HCT116 (cell line): ENCODE measurements at regions not wholly inside any gene's neighbourhood (a gene's known extent, or its start where the extent isn't known, plus 50 kb on each side); places are given as distances from the start of the nearest gene placed in this dataset.

Experiments
- ATAC-seq: fragments of 200-7000 bp; cut with Tn5 transposase; 2 replicates; pipeline ENCODE4 v1.9.1; 2020; ENCODE audit warnings: mild to moderate bottlenecking, moderate library complexity
- BruUV-seq: library from RNA; stranded (reverse); fragments of 400-500 nt; replicated peaks from 2 replicates; lab custom pipeline; 2021; lab: Mats Ljungman, UMichigan
- CTCF ChIA-PET: fragments of 300-600 bp; sonication (Branson Sonifier 250); formaldehyde crosslinking; loops from one replicate; lab custom pipeline; 2021; ENCODE audit warnings: antibody characterized with exemption; lab: Charles Lee
- POLR2A ChIA-PET: fragments of 300-600, 350-600 bp; sonication (Branson Sonifier 250); formaldehyde crosslinking; loops from one replicate; lab custom pipeline; 2021; ENCODE audit warnings: antibody characterized with exemption; lab: Charles Lee
- RAD21 ChIA-PET, 2 experiments: fragments of 300-600 bp; sonication (Branson Sonifier 250); formaldehyde crosslinking; loops; one replicate each; lab custom pipeline; 2023; ENCODE audit warnings: low total read pairs in 2 of 2; ENCODE audit not compliant: uncharacterized antibody in 2 of 2, unreplicated experiment in 2 of 2, low non-redundant PET in 1 of 2; lab: Charles Lee
- DNase-seq: peaks from one replicate; pipeline ENCODE4 v3.0.0-alpha.2; 2010; ENCODE audit warnings: low read depth, low spot score
- H2AFZ ChIP-seq: fragments of 200-600 bp; shearing (Covaris generic), sonication (generic); 2 replicates; pipeline ENCODE4 v1.6.1; 2017; ENCODE audit warnings: low read depth, mixed run types, mixed read lengths, antibody characterized with exemption, low read length; ENCODE audit not compliant: poor library complexity, severe bottlenecking
- H3K27ac ChIP-seq: 2 replicates; pipeline ENCODE4 v1.5.1; 2012; ENCODE audit warnings: low read depth, low read length
- H3K27me3 ChIP-seq: fragments of 200-600 bp; sonication (generic); 2 replicates; pipeline ENCODE4 v1.6.1; 2016; ENCODE audit warnings: mixed run types, low read length, mixed read lengths; ENCODE audit not compliant: insufficient read depth
- H3K36me3 ChIP-seq, 2 experiments: fragments of 200-500 bp in 1 of 2; fragments of 200-600 bp in 1 of 2; sonication (Bioruptor generic) in 1 of 2; sonication (generic) in 1 of 2; 2 replicates each; pipeline versions ENCODE4 v1.5.1 to v1.6.1; 2014 to 2016; ENCODE audit warnings: low read length in 2 of 2, inconsistent platforms in 1 of 2, mixed read lengths in 1 of 2, mixed run types in 1 of 2; ENCODE audit not compliant: insufficient read depth in 2 of 2, control insufficient read depth in 1 of 2
- H3K4me1 ChIP-seq, 2 experiments: fragments of 200-600 bp in 1 of 2; sonication (generic) in 1 of 2; 2 replicates each; pipeline versions ENCODE4 v1.5.1 to v1.6.1; 2012 to 2017; ENCODE audit warnings: low read length in 2 of 2, inconsistent platforms in 1 of 2, mild to moderate bottlenecking in 1 of 2, mixed read lengths in 1 of 2, mixed run types in 1 of 2, moderate library complexity in 1 of 2; ENCODE audit not compliant: insufficient read depth in 2 of 2, control insufficient read depth in 1 of 2
- H3K4me2 ChIP-seq: fragments of 200-600 bp; sonication (generic); 2 replicates; pipeline ENCODE4 v1.6.1; 2017; ENCODE audit warnings: mixed run types, low read length, mixed read lengths
- H3K4me3 ChIP-seq, 2 experiments: fragments of 200-600 bp in 1 of 2; sonication (generic) in 1 of 2; replicated peaks in 1 of 2; 2 replicates each; pipeline ENCODE4 v1.5.1; 2011 to 2016; ENCODE audit warnings: low read length in 2 of 2, control low read depth in 1 of 2, low read depth in 1 of 2, mild to moderate bottlenecking in 1 of 2, mixed read lengths in 1 of 2, mixed run types in 1 of 2
- H3K79me2 ChIP-seq: fragments of 200-600 bp; sonication (generic); 2 replicates; pipeline ENCODE4 v1.6.1; 2017; ENCODE audit warnings: mild to moderate bottlenecking, mixed run types, low read length, moderate library complexity, mixed read lengths; ENCODE audit not compliant: insufficient read depth
- H3K9ac ChIP-seq: fragments of 200-600 bp; sonication (generic); 2 replicates; pipeline ENCODE4 v1.6.1; 2016; ENCODE audit warnings: low read length, mixed read lengths
- H3K9me2 ChIP-seq: fragments of 200-600 bp; sonication (generic), shearing (Covaris generic); 2 replicates; pipeline ENCODE4 v1.6.1; 2017; ENCODE audit warnings: mixed run types, mild to moderate bottlenecking, moderate library complexity; ENCODE audit not compliant: insufficient read depth
- H3K9me3 ChIP-seq, 2 experiments: fragments of 200-500 bp in 1 of 2; fragments of 200-600 bp in 1 of 2; sonication (Bioruptor generic) in 1 of 2; sonication (generic) in 1 of 2; 2 replicates each; pipeline ENCODE4 v1.6.1; 2014 to 2017; ENCODE audit warnings: low read length in 2 of 2, mixed read lengths in 2 of 2, inconsistent platforms in 1 of 2, low read depth in 1 of 2, mild to moderate bottlenecking in 1 of 2, mixed run types in 1 of 2, moderate library complexity in 1 of 2; ENCODE audit not compliant: control insufficient read depth in 1 of 2, insufficient read depth in 1 of 2
- H4K20me1 ChIP-seq: fragments of 200-600 bp; sonication (generic), shearing (Covaris generic); 2 replicates; pipeline ENCODE4 v1.6.1; 2017; ENCODE audit warnings: mixed run types, mild to moderate bottlenecking, moderate library complexity; ENCODE audit not compliant: insufficient read depth
- CBX3 ChIP-seq: IDR thresholded peaks from 2 replicates; pipeline ENCODE4 v1.6.1; 2012; ENCODE audit warnings: low read depth
- CEBPB ChIP-seq: IDR thresholded peaks from 2 replicates; pipeline ENCODE4 v1.6.1; 2012; ENCODE audit warnings: low read depth
- CTCF ChIP-seq, 3 experiments: fragments of 200-600 bp in 1 of 3; sonication (generic) in 1 of 3; IDR thresholded peaks in 2 of 3; conservative IDR thresholded peaks in 1 of 3; 2 replicates each; pipeline ENCODE4 v1.5.1; 2012 to 2017; ENCODE audit warnings: low read depth in 2 of 3, low read length in 2 of 3, antibody characterized with exemption in 1 of 3, borderline replicate concordance in 1 of 3, control low read depth in 1 of 3, mild to moderate bottlenecking in 1 of 3, mixed read lengths in 1 of 3, mixed run types in 1 of 3, moderate library complexity in 1 of 3; ENCODE audit not compliant: insufficient read depth in 1 of 3
- EGR1 ChIP-seq: IDR thresholded peaks from 2 replicates; pipeline ENCODE4 v1.6.1; 2012; ENCODE audit warnings: low read depth
- ELF1 ChIP-seq: IDR thresholded peaks from 2 replicates; pipeline ENCODE4 v1.6.1; 2012; ENCODE audit warnings: low read depth, borderline replicate concordance
- EZH2phosphoT487 ChIP-seq: fragments of 200-600 bp; IDR thresholded peaks from 2 replicates; pipeline ENCODE4 v1.6.1; 2018; ENCODE audit warnings: antibody characterized with exemption, borderline replicate concordance
- JUND ChIP-seq: IDR thresholded peaks from 2 replicates; pipeline ENCODE4 v1.6.1; 2012
- POLR2A ChIP-seq: IDR thresholded peaks from 2 replicates; pipeline ENCODE4 v1.7.0; 2011; ENCODE audit warnings: borderline replicate concordance; ENCODE audit not compliant: insufficient read depth, insufficient read length; ENCODE audit errors: extremely low read depth
- POLR2AphosphoS5 ChIP-seq: IDR thresholded peaks from 2 replicates; pipeline ENCODE4 v1.6.1; 2011; ENCODE audit warnings: mild to moderate bottlenecking, low read depth, low read length, moderate library complexity
- RAD21 ChIP-seq: IDR thresholded peaks from 2 replicates; pipeline ENCODE4 v1.6.1; 2012; ENCODE audit warnings: low read depth, mild to moderate bottlenecking
- REST ChIP-seq: IDR thresholded peaks from 2 replicates; pipeline ENCODE4 v1.6.1; 2012; ENCODE audit warnings: low read depth
- SIN3A ChIP-seq: IDR thresholded peaks from 2 replicates; pipeline ENCODE4 v1.6.1; 2012; ENCODE audit warnings: low read depth
- SP1 ChIP-seq: IDR thresholded peaks from 2 replicates; pipeline ENCODE4 v1.6.1; 2012; ENCODE audit warnings: low read depth
- SRF ChIP-seq: IDR thresholded peaks from 2 replicates; pipeline ENCODE4 v1.6.1; 2012; ENCODE audit warnings: low read depth
- TCF7L2 ChIP-seq: IDR thresholded peaks from 2 replicates; pipeline ENCODE4 v1.7.0; 2011; ENCODE audit warnings: borderline replicate concordance, inconsistent platforms; ENCODE audit not compliant: insufficient read depth, insufficient read length; ENCODE audit errors: extremely low read depth
- ZBTB33 ChIP-seq: IDR thresholded peaks from 2 replicates; pipeline ENCODE4 v1.6.1; 2011; ENCODE audit warnings: mild to moderate bottlenecking, low read length, moderate library complexity; ENCODE audit not compliant: insufficient replicate concordance; ENCODE audit errors: extremely low read depth
- ZNF274 ChIP-seq: fragments of 200-500 bp; sonication (Bioruptor generic); IDR thresholded peaks from 2 replicates; pipeline ENCODE4 v1.6.1; 2014; ENCODE audit warnings: mild to moderate bottlenecking, low read depth, low read length, inconsistent platforms
- intact Hi-C: fragments of 100-400 bp; cut with micrococcal nuclease; formaldehyde crosslinking; loops from 2 replicates; pipeline ENCODE4 v1.10.0; 2022
- TF ChIP-seq, protein P1 (sequence below): IDR thresholded peaks from 2 replicates; pipeline ENCODE4 v1.6.1; 2012

GRCh38 chr14:71190770-71191374 lies 283.6 kb downstream of the PCNX1 start:
- H3K9me3 ChIP-seq = no peaks in the 10 kb centered on the region
- no peaks in the 10 kb centered on the region for H3K79me2 ChIP-seq
- no peaks in the 10 kb centered on the region for H3K9me2 ChIP-seq
- TF ChIP-seq SP1 (no peak), ELF1 (no peak), CTCF (IDR thresholded peaks at IDR 0.05 in 2 of 3, conservative IDR thresholded peaks at IDR 0.05 in 1 of 3; ENCODE audit: borderline replicate concordance in 1 of 3, insufficient read depth in 1 of 3, low read depth in 2 of 3, low read length in 2 of 3) (no peak), POLR2AphosphoS5 (no peak), ZNF274 (no peak), CEBPB (no peak), SRF (no peak), CBX3 (no peak), EGR1 (no peak), EZH2phosphoT487 (no peak), RAD21 (no peak), SIN3A (no peak), TCF7L2 (no peak), ZBTB33 (no peak), JUND (no peak), POLR2A (no peak), REST (no peak)
- TF ChIP-seq, protein P1, sequence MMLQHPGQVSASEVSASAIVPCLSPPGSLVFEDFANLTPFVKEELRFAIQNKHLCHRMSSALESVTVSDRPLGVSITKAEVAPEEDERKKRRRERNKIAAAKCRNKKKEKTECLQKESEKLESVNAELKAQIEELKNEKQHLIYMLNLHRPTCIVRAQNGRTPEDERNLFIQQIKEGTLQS = no peak
- H4K20me1 ChIP-seq = no peaks in the 10 kb centered on the region
- intact Hi-C loops = no loop called here
- POLR2A ChIA-PET = no interaction called here
- DNase-seq (no peak), ATAC-seq (no peak)
- no peak overlapping the region for H3K27ac ChIP-seq
- H3K4me3 ChIP-seq = no peak overlapping the region
- peaks cover 8 to 14% of the 10 kb centered on the region in 2 experiments for H3K4me1 ChIP-seq
- BruUV-seq = no TSS peak
- no peak overlapping the region for H2AFZ ChIP-seq
- H3K4me2 ChIP-seq = no peak overlapping the region
- no peaks in the 10 kb centered on the region for H3K27me3 ChIP-seq
- CTCF ChIA-PET = no interaction called here
- H3K9ac ChIP-seq = no peak overlapping the region
- RAD21 ChIA-PET = no interaction called here
- no peaks in the 10 kb centered on the region for H3K36me3 ChIP-seq
